T-cell (primary cell): ENCODE measurements at regions not wholly inside any gene's neighbourhood (a gene's known extent, or its start where the extent isn't known, plus 50 kb on each side); places are given as distances from the start of the nearest gene placed in this dataset.

Source experiments
- ATAC-seq, 4 experiments: fragments of 200-7000 bp in 3 of 4; fragments of 150-1000 bp in 1 of 4; cut with Tn5 transposase; replicated peaks in 1 of 4; 1 replicate in 3 of 4; 2 replicates in 1 of 4; pipeline ENCODE4 v1.10.0; 2021; ENCODE audit warnings: moderate library complexity in 3 of 4, mild to moderate bottlenecking in 2 of 4, moderate number of reproducible peaks in 1 of 4
- CTCF ChIA-PET, 2 donors: fragments of 300-600 bp; sonication (Branson Sonifier 250); formaldehyde crosslinking; loops; one replicate each; lab custom pipeline; 2022; ENCODE audit warnings: antibody characterized with exemption in 2 of 2; lab: Charles Lee
- POLR2A ChIA-PET, 2 donors: fragments of 300-600 bp; sonication (Branson Sonifier 250); formaldehyde crosslinking; loops; one replicate each; lab custom pipeline; 2022; ENCODE audit warnings: antibody characterized with exemption in 2 of 2; lab: Charles Lee
- DNase-seq, 35 experiments: peaks; one replicate each; pipeline versions ENCODE4 v3.0.0 to v3.0.0-alpha.2; 2013 to 2023
- H3K27ac ChIP-seq: one replicate; pipeline ENCODE4 v1.5.1; 2013; ENCODE audit warnings: low read length
- H3K27me3 ChIP-seq, 2 experiments: replicated peaks in 1 of 2; 1 replicate in 1 of 2; 2 replicates in 1 of 2; pipeline versions ENCODE4 v1.6.1 to v1.7.0; 2013; ENCODE audit warnings: low read length in 1 of 2, mixed read lengths in 1 of 2; ENCODE audit not compliant: control insufficient read depth in 2 of 2, insufficient read depth in 2 of 2; ENCODE audit errors: extremely low read depth in 1 of 2
- H3K36me3 ChIP-seq, 2 donors: 1 replicate in 1 of 2; 2 replicates in 1 of 2; pipeline versions ENCODE4 v1.6.1 to v1.7.0; 2013; ENCODE audit warnings: low read length in 1 of 2; ENCODE audit not compliant: control insufficient read depth in 2 of 2, insufficient read depth in 1 of 2; ENCODE audit errors: extremely low read depth in 1 of 2
- H3K4me1 ChIP-seq, 2 experiments: 1 replicate in 1 of 2; 2 replicates in 1 of 2; pipeline versions ENCODE4 v1.6.1 to v1.7.0; 2013; ENCODE audit warnings: low read length in 2 of 2, mixed read lengths in 1 of 2; ENCODE audit not compliant: insufficient read depth in 2 of 2, control insufficient read depth in 1 of 2; ENCODE audit errors: extremely low read depth in 1 of 2
- H3K4me3 ChIP-seq, 2 donors: 1 replicate in 1 of 2; 2 replicates in 1 of 2; pipeline versions ENCODE4 v1.5.1 to v1.7.0; 2013; ENCODE audit warnings: mild to moderate bottlenecking in 2 of 2, low read length in 1 of 2, moderate library complexity in 1 of 2; ENCODE audit not compliant: control insufficient read depth in 1 of 2; ENCODE audit errors: extremely low read depth in 1 of 2
- H3K9me3 ChIP-seq: 2 replicates; pipeline ENCODE4 v1.7.0; 2013
- H3K27ac Mint-ChIP-seq, 2 donors: one replicate each; pipeline ENCODE4 v1.8.0; 2020 to 2021; ENCODE audit warnings: mild to moderate bottlenecking in 2 of 2, mixed read lengths in 2 of 2
- H3K27me3 Mint-ChIP-seq, 2 donors: one replicate each; pipeline ENCODE4 v1.8.0; 2021 to 2022; ENCODE audit warnings: mixed read lengths in 2 of 2
- H3K36me3 Mint-ChIP-seq: one replicate; pipeline ENCODE4 v1.8.0; 2021; ENCODE audit warnings: mixed read lengths
- H3K4me1 Mint-ChIP-seq, 3 donors: one replicate each; pipeline ENCODE4 v1.8.0; 2020 to 2022; ENCODE audit warnings: mixed read lengths in 3 of 3, mild to moderate bottlenecking in 1 of 3
- H3K4me3 Mint-ChIP-seq, 3 donors: one replicate each; pipeline ENCODE4 v1.8.0; 2020 to 2022; ENCODE audit warnings: mild to moderate bottlenecking in 3 of 3, mixed read lengths in 3 of 3, moderate library complexity in 3 of 3
- H3K9me3 Mint-ChIP-seq, 3 donors: one replicate each; pipeline ENCODE4 v1.8.0; 2020 to 2022; ENCODE audit warnings: mixed read lengths in 3 of 3
- WGBS: methylation state at CpG from one replicate; pipeline ENCODE4 v1.1.5; 2013; ENCODE audit warnings: missing lambda C conversion rate; ENCODE audit not compliant: insufficient coverage; 5-methylcytosine and 5-hydroxymethylcytosine counted together

DNA sequence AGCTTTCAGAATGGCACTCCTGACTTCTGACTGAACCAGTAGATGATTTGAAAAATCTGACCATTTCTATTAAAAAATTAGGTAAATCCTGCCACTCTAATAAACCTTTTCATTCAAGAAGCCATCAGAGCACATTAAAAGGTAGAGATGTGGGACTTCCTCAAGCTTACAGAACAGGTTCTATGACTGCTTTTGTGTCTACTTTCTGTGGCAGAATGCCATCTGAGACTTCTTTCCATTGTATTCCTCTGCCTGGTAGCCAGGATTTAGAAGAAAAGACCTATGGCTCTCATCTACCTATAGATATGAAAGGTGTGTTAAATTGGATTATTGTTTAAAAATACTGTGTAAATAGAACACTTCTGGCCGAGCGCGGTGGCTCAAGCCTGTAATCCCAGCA, 99.9 kb upstream of the NABP1 start:
- CTCF ChIA-PET, result interaction anchor here in 1 of 2 donors (0.7 kb wide), 1 partner anchor 1389 kb away, joined by 3 read pairs; no protein-coding TSS in a partner anchor

DNA sequence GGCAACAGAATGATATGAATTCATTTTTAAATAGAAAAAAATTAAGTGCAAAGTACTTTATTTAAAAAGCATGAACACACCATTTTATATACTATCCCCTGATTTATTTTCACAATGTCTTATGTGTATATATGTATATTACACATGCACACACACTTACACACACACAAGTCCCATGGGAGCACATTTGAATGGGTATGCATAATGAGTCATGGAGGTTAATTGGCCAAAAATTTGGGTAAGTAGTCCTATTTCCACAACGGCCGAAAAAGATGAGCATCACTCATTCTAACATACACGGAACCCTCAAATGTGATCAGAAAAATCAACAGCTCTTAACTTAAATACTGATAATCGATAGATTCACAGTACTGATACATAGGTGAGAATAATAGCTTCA, 97.4 kb upstream of the NABP1 start:
- no peak for ATAC-seq
- CTCF ChIA-PET, result interaction anchor here in 1 of 2 donors (0.5 kb wide), 1 partner anchor 141 kb away, joined by 3 read pairs; no protein-coding TSS in a partner anchor
- Mint-ChIP-seq H3K4me1 (no peaks in the 10 kb centered on the region), H3K9me3 (no peaks in the 10 kb centered on the region), H3K27me3 (peaks cover 0 to 2% of the 10 kb centered on the region in 2 donors), H3K27ac (no peak overlapping the region), H3K4me3 (no peak overlapping the region), H3K36me3 (no peaks in the 10 kb centered on the region)
- Histone ChIP-seq H3K9me3 (no peaks in the 10 kb centered on the region), H3K4me1 (no peaks in the 10 kb centered on the region), H3K27ac (no peak overlapping the region), H3K4me3 (no peak overlapping the region), H3K27me3 (no peaks in the 10 kb centered on the region), H3K36me3 (no peaks in the 10 kb centered on the region)
- POLR2A ChIA-PET, result no interaction called here
- WGBS, result no CpG with 5 or more reads among the region's 4 CpGs
- no peak for DNase-seq

More for the DNA sequence above, 99.9 kb upstream of the NABP1 start:
- Mint-ChIP-seq H3K36me3 (no peaks in the 10 kb centered on the region), H3K27me3 (no peaks in the 10 kb centered on the region), H3K4me1 (peaks cover 0 to 4% (median 3%) of the 10 kb centered on the region in 3 donors), H3K4me3 (no peak overlapping the region), H3K27ac (no peak overlapping the region), H3K9me3 (no peaks in the 10 kb centered on the region)
- DNase-seq, result no peak
- no peaks in the 10 kb centered on the region for H3K27me3 ChIP-seq
- no peaks in the 10 kb centered on the region for H3K36me3 ChIP-seq
- no peak overlapping the region for H3K4me3 ChIP-seq
- ATAC-seq, result no peak
- H3K9me3 ChIP-seq, result no peaks in the 10 kb centered on the region
- POLR2A ChIA-PET, result no interaction called here
- H3K4me1 ChIP-seq, result no peaks in the 10 kb centered on the region
- no CpG with 5 or more reads among the region's 3 CpGs for WGBS
- no peak overlapping the region for H3K27ac ChIP-seq

DNA sequence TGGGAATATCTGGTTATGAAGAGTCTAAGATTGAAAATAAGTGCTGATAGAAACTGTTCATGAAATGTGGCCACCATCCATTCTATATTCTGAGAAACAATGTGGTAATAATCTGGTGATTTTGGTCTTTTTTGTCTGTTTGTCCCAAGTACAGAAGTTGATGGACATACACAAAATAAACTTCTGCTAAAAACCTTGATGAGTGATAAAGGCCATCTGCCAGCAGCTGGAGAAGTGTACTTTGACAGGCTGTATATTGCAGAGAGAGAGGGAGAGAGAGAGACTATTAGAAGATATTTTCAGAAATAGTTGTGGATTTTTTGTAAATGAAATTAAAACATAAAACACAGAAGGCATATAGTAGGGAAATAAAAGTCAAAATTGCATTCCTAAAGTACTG, 96.9 kb upstream of the NABP1 start:
- Mint-ChIP-seq H3K4me1 (no peaks in the 10 kb centered on the region), H3K9me3 (no peaks in the 10 kb centered on the region), H3K36me3 (no peaks in the 10 kb centered on the region), H3K27me3 (peaks cover 0 to 2% of the 10 kb centered on the region in 2 donors), H3K4me3 (no peak overlapping the region), H3K27ac (no peak overlapping the region)
- no peak for ATAC-seq
- no peak for DNase-seq
- no peak overlapping the region for H3K4me3 ChIP-seq
- no peaks in the 10 kb centered on the region for H3K9me3 ChIP-seq
- H3K4me1 ChIP-seq, result no peaks in the 10 kb centered on the region
- POLR2A ChIA-PET, result no interaction called here
- CTCF ChIA-PET, result no interaction called here
- H3K27me3 ChIP-seq, result no peaks in the 10 kb centered on the region
- H3K27ac ChIP-seq, result no peak overlapping the region
- H3K36me3 ChIP-seq, result no peaks in the 10 kb centered on the region

DNA sequence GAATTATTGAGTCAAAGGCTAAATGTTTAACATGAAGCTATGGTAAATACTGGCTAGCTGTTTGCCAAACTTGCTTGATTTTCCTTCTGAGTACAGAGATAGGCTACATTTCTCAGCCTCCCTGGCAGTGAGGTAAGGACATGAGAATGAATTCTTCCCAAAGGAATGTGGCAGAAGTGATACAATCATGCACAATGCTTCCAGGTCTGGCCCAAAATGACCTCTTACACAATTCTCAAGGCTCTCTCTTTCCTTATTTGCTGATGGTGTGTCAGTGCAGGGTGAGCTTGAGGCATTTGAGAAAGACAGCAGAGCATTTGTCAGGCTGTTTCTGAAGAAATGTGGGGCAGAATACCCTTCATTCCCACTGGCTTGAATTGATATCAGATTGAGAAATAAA, 95.6 kb upstream of the NABP1 start:
- CTCF ChIA-PET, result interaction anchor here in 1 of 2 donors (0.6 to 1.2 kb wide), 3 partner anchors 8 to 315 kb away, joined by 3 read pairs; no protein-coding TSS in a partner anchor
- H3K27me3 ChIP-seq, result no peaks in the 10 kb centered on the region
- ATAC-seq (no peak), DNase-seq (no peak)
- no peak overlapping the region for H3K27ac ChIP-seq
- H3K36me3 Mint-ChIP-seq, result no peaks in the 10 kb centered on the region
- no peaks in the 10 kb centered on the region for H3K36me3 ChIP-seq
- no peaks in the 10 kb centered on the region for H3K9me3 Mint-ChIP-seq
- H3K4me1 Mint-ChIP-seq, result no peaks in the 10 kb centered on the region
- H3K9me3 ChIP-seq, result no peaks in the 10 kb centered on the region
- no peak overlapping the region for H3K4me3 Mint-ChIP-seq
- peaks cover 0 to 2% of the 10 kb centered on the region in 2 donors for H3K27me3 Mint-ChIP-seq
- no peaks in the 10 kb centered on the region for H3K4me1 ChIP-seq
- no peak overlapping the region for H3K27ac Mint-ChIP-seq
- POLR2A ChIA-PET, result no interaction called here
- no peak overlapping the region for H3K4me3 ChIP-seq

DNA sequence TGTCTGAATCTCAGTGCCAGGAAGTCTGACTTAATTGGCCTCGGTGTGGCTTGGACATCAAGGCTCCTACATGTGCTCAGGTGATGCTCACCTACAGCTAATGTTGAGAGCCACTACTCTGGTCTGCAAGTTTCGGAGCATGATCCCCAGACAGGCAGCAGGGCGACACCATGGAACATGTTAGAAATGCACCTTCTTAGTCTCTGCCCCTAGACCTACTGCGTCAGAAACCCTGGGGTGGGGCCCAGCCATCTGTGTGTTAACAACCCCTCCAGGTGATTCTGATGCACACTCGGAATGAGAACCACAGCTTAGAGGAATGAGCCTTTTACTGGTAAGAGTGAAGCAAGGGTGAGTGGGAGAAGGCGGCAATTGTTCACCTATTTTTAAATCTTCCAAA, 86.9 kb upstream of the NABP1 start:
- POLR2A ChIA-PET, result no interaction called here
- CTCF ChIA-PET, result no interaction called here

DNA sequence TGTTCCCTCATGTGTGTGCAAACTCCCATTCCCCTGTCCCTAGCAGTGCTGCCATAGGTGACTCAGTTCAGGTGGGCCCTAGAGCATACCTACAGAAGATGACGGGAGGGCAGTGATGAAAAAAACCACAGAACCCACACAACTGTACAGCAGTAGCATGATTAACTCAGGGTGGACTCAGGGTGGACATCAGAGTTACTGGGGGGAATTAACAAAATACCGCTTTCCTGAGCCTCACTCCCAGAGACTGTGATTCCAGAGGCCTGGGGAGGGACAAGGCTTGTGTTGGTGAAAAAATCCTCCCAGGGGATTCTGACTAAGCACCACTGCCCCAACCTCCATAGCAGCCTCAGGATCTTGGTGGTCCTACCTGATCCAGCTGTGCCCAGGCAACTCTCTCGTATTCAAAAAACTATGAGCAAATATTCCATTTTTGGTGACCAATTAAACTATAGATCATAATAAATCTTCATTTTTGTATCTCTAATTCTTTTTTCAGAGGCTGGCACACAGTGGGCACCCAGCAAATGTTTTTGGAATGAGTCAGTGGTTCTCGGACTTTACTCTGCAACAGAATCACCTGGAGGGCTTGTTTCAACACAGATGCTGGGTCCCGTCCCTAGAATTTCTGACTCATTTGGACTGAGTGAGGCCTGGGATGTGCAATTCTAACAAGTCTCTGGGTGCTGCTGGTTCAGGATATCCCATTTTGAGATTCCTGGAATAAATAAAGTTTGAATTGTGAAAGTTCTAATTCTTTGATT, 84.1 kb upstream of the NABP1 start:
- H3K9me3 ChIP-seq, result no peaks in the 10 kb centered on the region
- Mint-ChIP-seq H3K36me3 (no peaks in the 10 kb centered on the region), H3K27me3 (no peaks in the 10 kb centered on the region), H3K27ac (no peak overlapping the region), H3K4me3 (no peak overlapping the region), H3K9me3 (no peaks in the 10 kb centered on the region), H3K4me1 (no peaks in the 10 kb centered on the region)
- ChIA-PET CTCF (no interaction called here), POLR2A (no interaction called here)
- H3K27me3 ChIP-seq, result no peaks in the 10 kb centered on the region
- ATAC-seq (no peak), DNase-seq (no peak)
- H3K4me3 ChIP-seq, result no peak overlapping the region
- H3K4me1 ChIP-seq, result no peaks in the 10 kb centered on the region
- WGBS, result 67% methylated on average over 3 of the region's 5 CpGs
- no peak overlapping the region for H3K27ac ChIP-seq
- no peaks in the 10 kb centered on the region for H3K36me3 ChIP-seq

More for the DNA sequence above, 86.9 kb upstream of the NABP1 start:
- Histone ChIP-seq H3K27me3 (no peaks in the 10 kb centered on the region), H3K9me3 (no peaks in the 10 kb centered on the region), H3K4me3 (no peak overlapping the region), H3K27ac (no peak overlapping the region), H3K4me1 (no peaks in the 10 kb centered on the region), H3K36me3 (no peaks in the 10 kb centered on the region)
- Mint-ChIP-seq H3K4me1 (peaks cover 0 to 4% (median 3%) of the 10 kb centered on the region in 3 donors), H3K27me3 (no peaks in the 10 kb centered on the region), H3K4me3 (no peak overlapping the region), H3K27ac (no peak overlapping the region), H3K36me3 (no peaks in the 10 kb centered on the region), H3K9me3 (no peaks in the 10 kb centered on the region)
- ATAC-seq, result no peak
- DNase-seq, result no peak
- 91% methylated on average over 4 of the region's 6 CpGs for WGBS
